Urinary bladder (tissue), 3 donors: ENCODE measurements at regions not wholly inside any gene's neighbourhood (a gene's known extent, or its start where the extent isn't known, plus 50 kb on each side); places are given as distances from the start of the nearest gene placed in this dataset.

Source experiments
- DNase-seq: peaks from one replicate; pipeline ENCODE4 v3.0.0-alpha.2; 2015; ENCODE audit errors: extremely low spot score
- H3K27ac ChIP-seq: one replicate; pipeline ENCODE4 v1.5.1; 2013; ENCODE audit warnings: low read depth, mild to moderate bottlenecking, moderate library complexity
- H3K36me3 ChIP-seq: one replicate; pipeline ENCODE4 v1.6.1; 2013; ENCODE audit warnings: mild to moderate bottlenecking, moderate library complexity; ENCODE audit not compliant: insufficient read depth
- H3K4me1 ChIP-seq: one replicate; pipeline ENCODE4 v1.6.1; 2013; ENCODE audit warnings: mild to moderate bottlenecking, moderate library complexity; ENCODE audit not compliant: insufficient read depth
- H3K4me3 ChIP-seq: one replicate; pipeline ENCODE4 v1.5.1; 2013; ENCODE audit warnings: low read depth, low read length
- WGBS: extraction: QIAGEN DNeasy Blood & Tissue Kit; methylation state at CpG from one replicate; pipeline ENCODE4 v1.1.7; 2013; 5-methylcytosine and 5-hydroxymethylcytosine counted together
- donor health status: healthy with polysubstance abuse.
- donor health status: healthy.

GRCh38 chr18:22467760-22468553 lies 50.2 kb upstream of the CTAGE1 start:
- 36% methylated on average over 8 of the region's 8 CpGs for WGBS
- DNase-seq = no peak
- Histone ChIP-seq H3K36me3 (no peaks in the 10 kb centered on the region), H3K4me3 (no peak overlapping the region), H3K27ac (no peak overlapping the region), H3K4me1 (no peaks in the 10 kb centered on the region)

DNA sequence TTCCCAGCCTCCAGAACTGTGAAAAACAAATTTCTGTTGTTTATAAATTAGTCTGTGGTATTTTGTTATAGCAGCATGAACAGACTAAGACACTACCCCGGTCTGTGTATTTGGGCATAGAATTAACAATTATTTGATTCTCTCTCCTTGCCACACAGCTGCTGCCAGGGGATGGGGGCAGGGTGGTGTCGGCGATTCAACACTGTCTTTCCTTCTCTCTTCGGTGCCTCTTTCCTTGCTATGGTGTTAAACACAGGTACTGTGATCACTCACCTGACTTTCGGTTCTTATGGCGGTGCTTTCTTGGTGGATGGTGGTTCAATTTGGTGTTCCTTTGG lies 50.8 kb upstream of the CTAGE1 start:
- no peak overlapping the region for H3K4me3 ChIP-seq
- DNase-seq = no peak
- over 99% methylated on average over 6 of the region's 6 CpGs for WGBS
- H3K4me1 ChIP-seq = no peaks in the 10 kb centered on the region
- no peak overlapping the region for H3K27ac ChIP-seq
- H3K36me3 ChIP-seq = no peaks in the 10 kb centered on the region

- Histone ChIP-seq H3K27ac (no peak overlapping the region), H3K4me1 (no peaks in the 10 kb centered on the region)
These were observed 51.5 kb upstream of the CTAGE1 start for GRCh38 chr18:22469061-22469734.

GRCh38 chr18:22469926-22470247 lies 52.2 kb upstream of the CTAGE1 start:
- DNase-seq = no peak
- Histone ChIP-seq H3K27ac (no peak overlapping the region), H3K4me1 (no peaks in the 10 kb centered on the region), H3K36me3 (no peaks in the 10 kb centered on the region), H3K4me3 (no peak overlapping the region)
- 50% methylated on average over 4 of the region's 4 CpGs for WGBS

More at GRCh38 chr18:22469061-22469734, 51.5 kb upstream of the CTAGE1 start:
- no peak for DNase-seq
- WGBS = 73% methylated on average over 6 of the region's 6 CpGs
- Histone ChIP-seq H3K36me3 (no peaks in the 10 kb centered on the region), H3K4me3 (no peak overlapping the region)

DNA sequence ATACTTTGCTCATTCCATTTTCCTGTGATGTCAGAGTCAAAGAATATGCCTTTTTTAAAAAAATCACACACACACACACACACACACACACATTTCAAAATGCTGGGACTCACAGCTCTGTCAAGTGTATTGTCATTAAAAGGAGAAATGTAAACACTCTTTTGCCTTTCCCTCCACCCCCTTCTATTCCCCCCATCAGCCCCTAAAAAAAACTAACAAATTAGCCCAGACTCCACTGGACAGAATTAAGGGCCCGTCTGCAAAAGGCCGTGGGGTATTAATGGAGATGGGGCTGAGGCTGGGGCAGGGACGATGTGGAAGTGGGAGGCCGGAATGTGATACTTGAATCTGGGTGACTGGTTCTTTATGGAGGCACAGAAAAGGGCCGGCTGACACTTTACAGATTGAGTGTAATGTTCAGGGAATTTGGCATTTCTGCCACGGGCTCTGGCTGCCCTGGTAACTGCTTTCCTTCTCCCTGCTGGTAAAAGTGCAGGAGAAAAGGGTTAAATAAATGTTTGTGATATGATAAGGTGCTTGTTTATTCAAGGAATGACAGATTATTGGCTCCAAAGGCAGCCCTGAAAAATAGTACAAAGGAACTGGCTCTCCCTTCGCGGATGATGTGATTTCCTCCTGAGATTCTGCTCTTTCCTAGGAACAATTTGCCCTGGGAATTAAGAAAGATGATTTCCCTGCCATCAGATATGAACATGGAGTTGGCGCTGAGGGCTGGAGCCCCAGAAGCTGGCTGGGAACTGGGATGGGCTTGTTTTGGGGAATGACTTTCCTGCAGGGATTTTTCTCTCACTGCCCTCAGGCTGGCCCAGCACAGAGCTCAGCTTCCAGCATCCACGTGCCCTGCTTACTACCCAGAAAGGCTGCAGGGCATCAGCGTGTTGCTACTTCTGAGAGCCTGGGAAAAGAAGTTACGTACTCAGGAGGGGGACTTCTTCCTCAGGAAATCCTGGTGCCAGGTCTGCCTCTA lies 52.8 kb upstream of the CTAGE1 start:
- Histone ChIP-seq H3K27ac (no peak overlapping the region), H3K4me3 (no peak overlapping the region), H3K36me3 (no peaks in the 10 kb centered on the region), H3K4me1 (no peaks in the 10 kb centered on the region)
- 24% methylated on average over 12 of the region's 12 CpGs for WGBS
- no peak for DNase-seq

GRCh38 chr18:22471546-22472131 lies 53.9 kb upstream of the CTAGE1 start:
- no peak for DNase-seq
- H3K4me3 ChIP-seq = no peak overlapping the region
- H3K36me3 ChIP-seq = no peaks in the 10 kb centered on the region
- H3K4me1 ChIP-seq = no peaks in the 10 kb centered on the region
- WGBS = 23% methylated on average over 8 of the region's 8 CpGs
- no peak overlapping the region for H3K27ac ChIP-seq

- H3K4me1 ChIP-seq = no peaks in the 10 kb centered on the region
- 90% methylated on average over 3 of the region's 3 CpGs for WGBS
- DNase-seq = no peak
- H3K4me3 ChIP-seq = no peak overlapping the region
- H3K36me3 ChIP-seq = no peaks in the 10 kb centered on the region
- H3K27ac ChIP-seq = no peak overlapping the region
These were observed 55.7 kb upstream of the CTAGE1 start for GRCh38 chr18:22473366-22473765.

- 84% methylated on average over 7 of the region's 7 CpGs for whole genome bisulfite sequencing
- DNase-seq = no peak
- no peak overlapping the region for H3K4me3 ChIP-seq
These were observed 57.8 kb upstream of the CTAGE1 start for GRCh38 chr18:22475426-22476100.

GRCh38 chr18:22477222-22477621 lies 59.5 kb upstream of the CTAGE1 start:
- no peak overlapping the region for H3K27ac ChIP-seq
- WGBS = 100% methylated on average over 1 of the region's 1 CpG
- no peaks in the 10 kb centered on the region for H3K4me1 ChIP-seq
- no peak overlapping the region for H3K4me3 ChIP-seq
- no peaks in the 10 kb centered on the region for H3K36me3 ChIP-seq
- DNase-seq = no peak

More at GRCh38 chr18:22475426-22476100, 57.8 kb upstream of the CTAGE1 start:
- Histone ChIP-seq H3K36me3 (no peaks in the 10 kb centered on the region), H3K4me1 (no peaks in the 10 kb centered on the region), H3K27ac (no peak overlapping the region)

DNA sequence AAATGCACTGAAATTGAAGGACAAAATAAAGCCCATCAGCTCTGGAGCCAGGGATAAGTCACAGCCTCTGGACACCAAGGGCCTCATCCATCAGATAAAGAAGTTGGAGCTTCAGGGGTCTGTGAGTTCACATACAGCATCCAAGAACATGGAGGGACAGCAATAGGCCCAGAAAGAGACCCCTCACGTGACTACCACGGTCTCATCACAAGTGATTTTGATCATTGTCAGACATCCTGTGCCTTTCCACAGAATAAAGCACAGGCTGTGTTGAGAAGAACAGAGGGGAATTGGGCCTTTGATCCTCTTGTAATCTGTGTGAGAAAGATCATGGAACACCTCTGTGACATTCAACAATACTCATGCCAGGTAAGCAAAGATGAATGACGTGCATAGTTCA lies 65.2 kb upstream of the CTAGE1 start:
- no peak overlapping the region for H3K4me3 ChIP-seq
- H3K4me1 ChIP-seq = no peaks in the 10 kb centered on the region
- DNase-seq = no peak
- WGBS = 88% methylated on average over 3 of the region's 3 CpGs
- no peak overlapping the region for H3K27ac ChIP-seq
- H3K36me3 ChIP-seq = no peaks in the 10 kb centered on the region

DNA sequence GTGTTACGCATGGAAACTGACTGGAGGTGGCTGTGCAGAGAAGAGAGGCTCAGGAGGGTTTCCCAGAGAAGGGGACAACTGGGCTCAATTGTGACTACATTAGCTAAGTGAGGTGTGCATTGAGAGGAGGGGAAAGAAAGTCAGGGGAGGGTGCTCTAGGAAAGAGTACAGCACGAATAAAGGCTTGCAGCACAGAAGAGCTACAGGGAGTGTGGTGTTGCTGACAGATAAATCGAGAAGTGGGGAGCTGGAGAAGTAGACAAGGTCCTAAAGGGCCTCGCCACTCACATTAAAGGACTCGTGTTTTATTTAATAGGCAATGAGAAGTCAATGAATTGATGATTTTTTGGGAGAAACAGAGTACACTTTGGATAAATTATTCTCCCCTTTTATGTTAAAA lies 65.7 kb upstream of the CTAGE1 start:
- no peak overlapping the region for H3K4me3 ChIP-seq
- DNase-seq = no peak
- WGBS = 87% methylated on average over 5 of the region's 5 CpGs
- H3K27ac ChIP-seq = no peak overlapping the region
- H3K36me3 ChIP-seq = no peaks in the 10 kb centered on the region
- H3K4me1 ChIP-seq = no peaks in the 10 kb centered on the region

GRCh38 chr18:22484471-22484870 lies 66.8 kb upstream of the CTAGE1 start:
- Histone ChIP-seq H3K4me3 (no peak overlapping the region), H3K4me1 (no peaks in the 10 kb centered on the region), H3K27ac (no peak overlapping the region), H3K36me3 (no peaks in the 10 kb centered on the region)
- no peak for DNase-seq
- WGBS = 97% methylated on average over 2 of the region's 2 CpGs

GRCh38 chr18:22485808-22486244 lies 68.1 kb upstream of the CTAGE1 start:
- 78% methylated on average over 6 of the region's 6 CpGs for WGBS
- no peaks in the 10 kb centered on the region for H3K4me1 ChIP-seq
- no peak for DNase-seq
- H3K36me3 ChIP-seq = no peaks in the 10 kb centered on the region
- no peak overlapping the region for H3K27ac ChIP-seq
- H3K4me3 ChIP-seq = no peak overlapping the region
